Heart left ventricle (tissue), 16 donors: ENCODE measurements at regions not wholly inside any gene's neighbourhood (a gene's known extent, or its start where the extent isn't known, plus 50 kb on each side); places are given as distances from the start of the nearest gene placed in this dataset.

ENCODE experiments used
- ATAC-seq, 4 donors: fragments of 200-7000 bp; cut with Tn5 transposase; one replicate each; pipeline ENCODE4 v1.9.1; 2020 to 2022; ENCODE audit warnings: moderate library complexity in 4 of 4, mild to moderate bottlenecking in 3 of 4, moderate number of reproducible peaks in 1 of 4
- DNase-seq, 5 donors: peaks; one replicate each; pipeline ENCODE4 v3.0.0-alpha.2; 2020
- H3K27ac ChIP-seq, 12 donors: fragments of 200-600 bp; sonication (generic) in 4 of 12; one replicate each; pipeline versions ENCODE4 v1.5.0 to v1.8.0; 2016 to 2022; ENCODE audit warnings: mild to moderate bottlenecking in 2 of 12
- H3K27me3 ChIP-seq, 9 donors: fragments of 200-600 bp; sonication (generic) in 2 of 9; one replicate each; pipeline versions ENCODE4 v1.5.1 to v1.8.0; 2016 to 2022; ENCODE audit warnings: mild to moderate bottlenecking in 3 of 9
- H3K36me3 ChIP-seq, 9 donors: fragments of 200-600 bp; sonication (generic) in 2 of 9; one replicate each; pipeline versions ENCODE4 v1.5.0 to v1.8.0; 2018 to 2022; ENCODE audit warnings: mild to moderate bottlenecking in 2 of 9
- H3K4me1 ChIP-seq, 12 donors: fragments of 200-600 bp; sonication (generic) in 4 of 12; one replicate each; pipeline versions ENCODE4 v1.5.0 to v1.8.0; 2016 to 2022; ENCODE audit warnings: mild to moderate bottlenecking in 3 of 12
- H3K4me3 ChIP-seq, 12 donors: fragments of 200-600 bp; sonication (generic) in 4 of 12; one replicate each; pipeline versions ENCODE4 v1.5.0 to v1.8.0; 2017 to 2022; ENCODE audit warnings: mild to moderate bottlenecking in 9 of 12, moderate library complexity in 4 of 12
- H3K9me3 ChIP-seq, 12 donors: fragments of 200-600 bp; sonication (generic) in 4 of 12; one replicate each; pipeline versions ENCODE4 v1.5.0 to v1.8.0; 2016 to 2022; ENCODE audit warnings: mild to moderate bottlenecking in 1 of 12
- POLR2A ChIP-seq, 2 donors: fragments of 450-650 bp; IDR thresholded peaks; one replicate each; pipeline ENCODE4 v1.6.1; 2017; ENCODE audit warnings: antibody characterized with exemption in 2 of 2, mild to moderate bottlenecking in 2 of 2, moderate library complexity in 2 of 2
- WGBS, 4 donors: extraction: QIAGEN DNeasy Blood & Tissue Kit in 2 of 4; methylation state at CpG; one replicate each; pipeline versions ENCODE4 v1.1.5 to v1.1.7; 2013 to 2018; 5-methylcytosine and 5-hydroxymethylcytosine counted together
- intact Hi-C, 10 donors: fragments of 100-400 bp; cut with DNase I; formaldehyde crosslinking; loops; one replicate each; pipeline versions ENCODE4 v1.11.1 to v1.14.2; 2022
- TF ChIP-seq, protein P1 (sequence below), 12 donors: fragments of 200-600 bp; sonication (generic) in 4 of 12; IDR thresholded peaks; one replicate each; pipeline versions ENCODE4 v1.5.0 to v1.8.0; 2018 to 2022; ENCODE audit warnings: antibody characterized with exemption in 12 of 12, mild to moderate bottlenecking in 5 of 12
- donor health status: ischemic (EF 13 %, LVEDD 7.1; RV severe dilation, severe dysfunction).
- donor health status: healthy with polysubstance abuse.
- donor health status: DM: no; HTN: yes; CAD: no.
- donor health status: DM: no; HTN: no; CAD: no.
- donor health status: ischemic (EF 25% LVEDD 6.9; RV normal size, moderate dysfunction).
- donor health status: ischemic (EF 25% LVEDD 5.7; RV mildly dilated, moderate dysfunction).
- donor health status: healthy.
- donor health status: DM: yes; HTN: yes; CAD: no.
- donor health status: ischemic (EF 35%, LVEDD 5.7; RV mildly dilated, moderate dysfunction).
- donor health status: nonischemic (EF 11% LVEDD 7.7; RV severe dilation, severe dysfunction).
- donor health status: DM: yes; HTN: yes; CAD: no.
- donor health status: PGD.
- donor health status: ischemic (EF 29% LVEDD 5.4; RV normal size, mild dysfunction).
- donor health status: nonischemic (EF 23%, LVEDD 6.1; RV moderate dilation, normal function).

DNA sequence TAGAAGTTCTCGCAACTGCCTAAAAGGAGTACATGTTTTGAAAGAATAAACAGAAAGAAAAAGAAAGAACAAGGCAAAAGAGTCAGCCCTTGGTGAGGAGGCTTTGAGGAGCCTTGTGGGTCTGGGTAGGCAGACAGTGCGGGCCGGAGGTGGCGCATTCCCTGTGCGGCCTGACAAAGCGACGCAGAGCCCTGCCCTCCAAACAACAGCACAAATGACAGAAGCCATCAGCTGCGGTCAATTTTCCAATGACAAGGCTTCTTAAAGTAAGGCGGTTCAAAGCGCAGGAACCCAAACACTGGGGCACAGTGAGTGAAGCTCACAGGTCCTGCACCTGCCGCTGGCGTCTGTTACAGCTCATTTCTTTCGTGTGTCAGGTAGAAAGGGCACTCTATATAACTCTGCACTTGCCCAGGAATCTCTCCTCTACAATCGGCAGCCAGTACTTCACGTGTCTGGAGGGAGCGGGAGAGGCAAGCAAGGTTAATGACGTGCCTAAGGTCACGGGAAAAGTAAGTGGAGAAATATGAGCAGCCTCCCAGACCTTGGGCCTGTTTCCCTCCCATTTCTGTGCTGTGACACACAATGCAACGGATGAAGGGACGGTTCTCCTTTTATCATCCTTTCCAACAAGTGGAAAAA lies 178.1 kb downstream of the OPA1 start:
- Histone ChIP-seq H3K27ac (no peak overlapping the region), H3K9me3 (no peaks in the 10 kb centered on the region), H3K4me3 (no peak overlapping the region), H3K27me3 (peaks cover 0 to 26% (median 0%) of the 10 kb centered on the region in 9 donors), H3K4me1 (no peaks in the 10 kb centered on the region), H3K36me3 (no peaks in the 10 kb centered on the region)
- ATAC-seq, result no peak
- intact Hi-C loops, result loop anchor here in 1 of 10 donors (10.0 kb wide), 1 partner anchor 634 kb away; no protein-coding TSS in a partner anchor
- TF ChIP-seq POLR2A (IDR thresholded peaks at IDR 0.05), result no peak
- TF ChIP-seq, protein P1, sequence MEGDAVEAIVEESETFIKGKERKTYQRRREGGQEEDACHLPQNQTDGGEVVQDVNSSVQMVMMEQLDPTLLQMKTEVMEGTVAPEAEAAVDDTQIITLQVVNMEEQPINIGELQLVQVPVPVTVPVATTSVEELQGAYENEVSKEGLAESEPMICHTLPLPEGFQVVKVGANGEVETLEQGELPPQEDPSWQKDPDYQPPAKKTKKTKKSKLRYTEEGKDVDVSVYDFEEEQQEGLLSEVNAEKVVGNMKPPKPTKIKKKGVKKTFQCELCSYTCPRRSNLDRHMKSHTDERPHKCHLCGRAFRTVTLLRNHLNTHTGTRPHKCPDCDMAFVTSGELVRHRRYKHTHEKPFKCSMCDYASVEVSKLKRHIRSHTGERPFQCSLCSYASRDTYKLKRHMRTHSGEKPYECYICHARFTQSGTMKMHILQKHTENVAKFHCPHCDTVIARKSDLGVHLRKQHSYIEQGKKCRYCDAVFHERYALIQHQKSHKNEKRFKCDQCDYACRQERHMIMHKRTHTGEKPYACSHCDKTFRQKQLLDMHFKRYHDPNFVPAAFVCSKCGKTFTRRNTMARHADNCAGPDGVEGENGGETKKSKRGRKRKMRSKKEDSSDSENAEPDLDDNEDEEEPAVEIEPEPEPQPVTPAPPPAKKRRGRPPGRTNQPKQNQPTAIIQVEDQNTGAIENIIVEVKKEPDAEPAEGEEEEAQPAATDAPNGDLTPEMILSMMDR (IDR thresholded peaks at IDR 0.05), result no peak
- 91 to 96% (median 94%) methylated on average over 20 of the region's 20 CpGs for WGBS, 4 donors
- DNase-seq, result no peak

DNA sequence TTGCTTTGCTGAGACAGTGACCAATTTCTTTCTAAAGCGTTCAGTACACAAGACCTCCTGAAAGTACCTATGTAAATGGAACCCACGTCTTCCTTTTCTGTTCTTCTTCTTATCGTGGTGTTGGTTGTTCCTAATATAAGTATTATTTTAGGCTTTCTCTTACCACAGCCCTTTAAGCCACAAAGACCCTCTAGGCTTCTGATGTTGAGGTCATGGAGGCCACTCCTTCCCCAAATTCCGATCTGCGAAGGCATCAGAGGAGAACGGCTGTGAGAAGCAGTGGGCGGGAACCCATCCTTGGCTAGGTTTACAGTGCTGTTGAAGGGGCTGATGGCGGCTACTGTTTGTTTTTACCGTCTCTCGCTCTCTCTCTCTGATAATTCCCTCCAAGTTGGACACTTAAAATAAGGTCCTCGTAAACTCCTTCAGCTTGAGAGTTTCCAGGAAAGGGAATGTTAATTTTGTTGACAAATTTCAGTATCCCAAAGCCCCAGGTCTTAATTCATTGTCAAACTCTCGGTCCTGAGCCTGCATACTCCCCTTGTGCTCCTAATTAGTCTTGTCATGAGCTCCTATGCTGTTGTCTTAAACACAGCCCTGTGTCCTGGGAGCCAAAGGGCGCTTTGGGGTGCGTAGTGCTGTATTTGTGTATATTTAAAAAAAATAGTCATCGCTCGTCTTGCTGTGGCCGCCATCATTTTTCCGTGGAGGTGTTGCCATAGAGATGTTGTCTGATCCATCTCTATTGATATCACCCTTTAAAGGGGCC lies 178.8 kb downstream of the OPA1 start:
- WGBS, 4 donors, result 94 to 96% (median 95%) methylated on average over 18 of the region's 18 CpGs
- Histone ChIP-seq H3K4me1 (no peaks in the 10 kb centered on the region), H3K4me3 (no peak overlapping the region), H3K9me3 (no peaks in the 10 kb centered on the region), H3K27me3 (peaks cover 0 to 33% (median 6%) of the 10 kb centered on the region in 9 donors), H3K27ac (no peak overlapping the region), H3K36me3 (no peaks in the 10 kb centered on the region)
- TF ChIP-seq, protein P1 (IDR thresholded peaks at IDR 0.05), result no peak
- no peak for TF ChIP-seq POLR2A (IDR thresholded peaks at IDR 0.05)
- no peak for ATAC-seq
- DNase-seq, result no peak
- intact Hi-C loops, result loop anchor here in 1 of 10 donors (10.0 kb wide), 1 partner anchor 633 kb away; no protein-coding TSS in a partner anchor

DNA sequence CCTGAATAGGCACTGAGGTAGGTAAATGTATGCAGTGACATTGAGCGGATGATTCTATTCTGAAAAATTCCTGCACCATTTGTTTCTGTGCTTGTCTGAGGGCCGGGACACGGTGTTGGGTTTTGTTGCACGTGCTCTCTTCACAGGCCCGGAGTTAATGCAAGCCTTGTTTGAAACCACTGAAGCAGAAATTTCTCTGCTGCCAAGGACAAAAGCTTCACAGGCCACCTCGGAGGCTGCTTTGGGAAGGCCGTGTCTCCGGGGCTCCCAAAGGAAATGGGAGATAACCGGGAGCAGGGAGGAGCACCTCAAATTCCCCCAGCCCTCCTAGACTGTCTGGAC lies 179.4 kb downstream of the OPA1 start:
- no peak for ATAC-seq
- 81 to 88% (median 85%) methylated on average over 9 of the region's 9 CpGs for WGBS, 4 donors

More for the DNA sequence above, 179.4 kb downstream of the OPA1 start:
- H3K4me3 ChIP-seq, result no peak overlapping the region
- no peak for DNase-seq
- no peak overlapping the region for H3K27ac ChIP-seq
- H3K9me3 ChIP-seq, result no peaks in the 10 kb centered on the region
- no peaks in the 10 kb centered on the region for H3K36me3 ChIP-seq
- intact Hi-C loops, result loop anchor here in 1 of 10 donors (10.0 kb wide), 1 partner anchor 632 kb away; no protein-coding TSS in a partner anchor
- TF ChIP-seq, protein P1 (IDR thresholded peaks at IDR 0.05), result no peak
- TF ChIP-seq POLR2A (IDR thresholded peaks at IDR 0.05), result no peak
- no peaks in the 10 kb centered on the region for H3K4me1 ChIP-seq
- peaks cover 0 to 39% (median 11%) of the 10 kb centered on the region in 9 donors for H3K27me3 ChIP-seq
